ENCODE measurements at regions not wholly inside any gene's neighbourhood (a gene's known extent, or its start where the extent isn't known, plus 50 kb on each side); places are given as distances from the start of the nearest gene placed in this dataset.

- intact Hi-C loops (cut with DNase I) = loop anchor here in 1 of 2 donors (5.0 kb wide), 1 partner anchor 50 kb away; no protein-coding TSS in a partner anchor
- no peaks in the 10 kb centered on the region for H3K9me3 ChIP-seq
- 37% methylated on average over 17 of the region's 23 CpGs for WGBS (ENCODE audit: insufficient coverage, low coverage, low lambda C conversion rate, missing lambda C conversion rate)
- no peaks in the 10 kb centered on the region for H3K27me3 ChIP-seq
- peak in 2 of 4 donors; percentile 17 for ATAC-seq
- H3K4me3 ChIP-seq = no peak overlapping the region
- no peaks in the 10 kb centered on the region for H3K4me1 ChIP-seq
- no peak for DNase-seq
- no peak for TF ChIP-seq POLR2A (IDR thresholded peaks at IDR 0.05)
- TF ChIP-seq, protein P1, sequence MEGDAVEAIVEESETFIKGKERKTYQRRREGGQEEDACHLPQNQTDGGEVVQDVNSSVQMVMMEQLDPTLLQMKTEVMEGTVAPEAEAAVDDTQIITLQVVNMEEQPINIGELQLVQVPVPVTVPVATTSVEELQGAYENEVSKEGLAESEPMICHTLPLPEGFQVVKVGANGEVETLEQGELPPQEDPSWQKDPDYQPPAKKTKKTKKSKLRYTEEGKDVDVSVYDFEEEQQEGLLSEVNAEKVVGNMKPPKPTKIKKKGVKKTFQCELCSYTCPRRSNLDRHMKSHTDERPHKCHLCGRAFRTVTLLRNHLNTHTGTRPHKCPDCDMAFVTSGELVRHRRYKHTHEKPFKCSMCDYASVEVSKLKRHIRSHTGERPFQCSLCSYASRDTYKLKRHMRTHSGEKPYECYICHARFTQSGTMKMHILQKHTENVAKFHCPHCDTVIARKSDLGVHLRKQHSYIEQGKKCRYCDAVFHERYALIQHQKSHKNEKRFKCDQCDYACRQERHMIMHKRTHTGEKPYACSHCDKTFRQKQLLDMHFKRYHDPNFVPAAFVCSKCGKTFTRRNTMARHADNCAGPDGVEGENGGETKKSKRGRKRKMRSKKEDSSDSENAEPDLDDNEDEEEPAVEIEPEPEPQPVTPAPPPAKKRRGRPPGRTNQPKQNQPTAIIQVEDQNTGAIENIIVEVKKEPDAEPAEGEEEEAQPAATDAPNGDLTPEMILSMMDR (IDR thresholded peaks at IDR 0.05) = peak in 1 of 4 donors; percentile 7
- H3K27ac ChIP-seq = no peak overlapping the region
- H3K36me3 ChIP-seq = no peaks in the 10 kb centered on the region
These were observed 325.1 kb downstream of the ALG10 start for GRCh38 chr12:34347367-34347766.

DNA sequence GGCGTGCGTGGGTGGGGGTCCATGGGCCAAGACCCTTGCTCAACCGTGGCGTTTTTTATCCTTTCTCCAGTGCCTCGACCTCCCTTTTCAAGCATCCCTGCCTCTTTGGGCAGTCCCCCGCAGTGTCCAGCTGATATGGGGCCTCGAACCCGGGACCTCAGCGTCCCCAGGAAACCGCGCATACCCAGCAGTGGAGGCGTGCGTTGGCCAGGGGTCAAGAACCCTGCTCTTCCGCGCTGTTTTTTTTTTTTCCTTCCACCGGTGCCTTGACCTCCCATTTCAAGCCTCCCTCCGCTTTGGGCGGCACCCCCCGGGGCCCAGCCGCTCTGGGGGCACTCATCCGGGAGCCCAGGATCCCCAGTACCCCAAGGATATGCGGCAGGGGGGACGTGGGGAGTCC lies 325.8 kb downstream of the ALG10 start:
- ATAC-seq (no peak), DNase-seq (no peak)
- Histone ChIP-seq H3K4me3 (no peak overlapping the region), H3K36me3 (no peaks in the 10 kb centered on the region), H3K9me3 (no peaks in the 10 kb centered on the region), H3K4me1 (no peaks in the 10 kb centered on the region), H3K27ac (no peak overlapping the region), H3K27me3 (no peaks in the 10 kb centered on the region)
- TF ChIP-seq, protein P1 (IDR thresholded peaks at IDR 0.05) = no peak
- TF ChIP-seq POLR2A (IDR thresholded peaks at IDR 0.05) = no peak
- intact Hi-C loops (cut with DNase I) = loop anchor here in 1 of 2 donors (5.0 kb wide), 1 partner anchor 51 kb away; no protein-coding TSS in a partner anchor
- 56% methylated on average over 18 of the region's 23 CpGs for WGBS (ENCODE audit: insufficient coverage, low coverage, low lambda C conversion rate, missing lambda C conversion rate)

DNA sequence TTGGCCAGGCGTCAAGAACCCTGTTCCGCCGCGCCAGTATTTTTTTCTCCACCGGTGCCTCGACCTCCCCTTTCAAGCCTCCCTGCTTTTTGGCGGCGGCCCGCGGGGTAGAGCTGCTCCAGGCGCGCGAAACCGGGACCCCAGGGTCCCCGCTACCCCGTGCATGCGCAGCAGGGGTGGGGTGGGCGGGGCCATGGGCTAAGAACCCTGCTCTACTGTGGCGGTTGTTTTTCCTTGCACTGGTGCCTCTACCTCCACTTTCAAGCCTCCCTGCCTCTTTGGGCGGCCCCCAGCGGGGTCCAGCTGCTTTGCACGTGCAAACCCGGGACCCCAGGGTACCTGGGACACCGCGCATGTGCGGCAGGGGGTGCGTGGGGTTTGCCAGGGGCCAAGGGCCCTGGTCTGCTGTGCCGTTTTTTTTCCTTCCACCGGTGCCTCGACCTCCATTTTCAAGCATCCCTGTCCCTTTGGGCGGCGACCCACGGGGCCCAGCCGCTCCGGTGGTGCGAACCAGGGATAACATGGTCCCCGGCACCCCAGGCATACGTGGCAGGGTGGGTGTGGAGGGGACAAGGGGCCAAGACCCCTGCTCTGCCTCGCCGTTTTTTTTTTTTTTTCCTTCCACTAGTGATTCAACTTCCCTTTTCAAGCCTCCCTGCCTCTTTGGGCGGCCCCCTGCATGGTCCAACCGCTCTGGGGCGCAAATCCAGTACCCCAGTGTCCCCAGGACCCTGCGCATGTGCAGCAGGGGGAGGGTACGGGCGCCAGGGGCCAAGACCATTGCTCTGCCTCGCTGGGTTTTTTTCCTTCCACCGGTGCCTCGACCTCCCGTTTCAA lies 326.8 kb downstream of the ALG10 start:
- 38% methylated on average over 28 of the region's 50 CpGs for WGBS (ENCODE audit: insufficient coverage, low coverage, low lambda C conversion rate, missing lambda C conversion rate)
- ATAC-seq (no peak), DNase-seq (no peak)
- intact Hi-C loops (cut with DNase I) = loop anchor here in 1 of 2 donors (5.0 kb wide), 1 partner anchor 52 kb away; no protein-coding TSS in a partner anchor
- Histone ChIP-seq H3K27ac (no peak overlapping the region), H3K27me3 (no peaks in the 10 kb centered on the region), H3K36me3 (no peaks in the 10 kb centered on the region), H3K9me3 (no peaks in the 10 kb centered on the region), H3K4me3 (no peak overlapping the region), H3K4me1 (no peaks in the 10 kb centered on the region)
- no peak for TF ChIP-seq POLR2A (IDR thresholded peaks at IDR 0.05)
- TF ChIP-seq, protein P1 (IDR thresholded peaks at IDR 0.05) = no peak

DNA sequence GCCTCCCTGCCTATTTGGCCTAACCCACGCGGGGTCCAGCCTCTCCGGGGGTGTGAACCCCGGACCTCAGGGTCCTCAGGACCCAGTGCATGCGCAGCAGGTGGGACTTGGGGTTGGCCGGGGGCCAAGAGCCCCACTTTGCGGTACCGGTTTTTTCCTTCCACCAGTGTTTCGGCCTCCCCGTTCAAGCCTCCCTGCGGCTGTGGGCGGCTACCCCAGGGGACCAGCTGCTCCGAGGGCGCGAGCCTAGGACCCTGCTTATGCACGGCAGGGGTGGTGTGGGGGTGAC lies 327.3 kb downstream of the ALG10 start:
- intact Hi-C loops (cut with DNase I) = loop anchor here in 1 of 2 donors (5.0 kb wide), 1 partner anchor 52 kb away; no protein-coding TSS in a partner anchor
- Histone ChIP-seq H3K4me3 (no peak overlapping the region), H3K27me3 (no peaks in the 10 kb centered on the region), H3K27ac (no peak overlapping the region), H3K9me3 (no peaks in the 10 kb centered on the region), H3K36me3 (no peaks in the 10 kb centered on the region), H3K4me1 (no peaks in the 10 kb centered on the region)
- DNase-seq = no peak
- no peak for TF ChIP-seq POLR2A (IDR thresholded peaks at IDR 0.05)
- TF ChIP-seq, protein P1 (IDR thresholded peaks at IDR 0.05) = no peak
- no peak for ATAC-seq
- WGBS (ENCODE audit: insufficient coverage, low coverage, low lambda C conversion rate, missing lambda C conversion rate) = 50% methylated on average over 1 of the region's 16 CpGs
